Nephron (organoid): ENCODE measurements at regions not wholly inside any gene's neighbourhood (a gene's known extent, or its start where the extent isn't known, plus 50 kb on each side); places are given as distances from the start of the nearest gene placed in this dataset.

Experiments
- H3K27ac Mint-ChIP-seq, 3 experiments: 2 replicates each; pipeline ENCODE4 v1.8.0; 2020; ENCODE audit warnings: mixed read lengths in 3 of 3, mild to moderate bottlenecking in 2 of 3, moderate library complexity in 1 of 3
- H3K27me3 Mint-ChIP-seq: 2 replicates; pipeline ENCODE4 v1.8.0; 2021; ENCODE audit warnings: low read depth, mild to moderate bottlenecking, moderate library complexity, mixed read lengths
- H3K36me3 Mint-ChIP-seq: 2 replicates; pipeline ENCODE4 v1.8.0; 2020; ENCODE audit warnings: low read depth, mixed read lengths
- H3K4me1 Mint-ChIP-seq: 2 replicates; pipeline ENCODE4 v1.8.0; 2020; ENCODE audit warnings: mixed read lengths
- H3K4me3 Mint-ChIP-seq, 3 experiments: 2 replicates each; pipeline ENCODE4 v1.8.0; 2020; ENCODE audit warnings: mild to moderate bottlenecking in 3 of 3, mixed read lengths in 3 of 3, moderate library complexity in 2 of 3
- H3K9me3 Mint-ChIP-seq: 2 replicates; pipeline ENCODE4 v1.8.0; 2020; ENCODE audit warnings: mixed read lengths
- TF ChIP-seq, protein P1 (sequence below), 3 experiments: fragments of 200-600 bp; sonication (generic); IDR thresholded peaks; one replicate each; pipeline ENCODE4 v1.5.0; 2021; ENCODE audit warnings: antibody characterized with exemption in 3 of 3; ENCODE audit not compliant: unreplicated experiment in 3 of 3

DNA sequence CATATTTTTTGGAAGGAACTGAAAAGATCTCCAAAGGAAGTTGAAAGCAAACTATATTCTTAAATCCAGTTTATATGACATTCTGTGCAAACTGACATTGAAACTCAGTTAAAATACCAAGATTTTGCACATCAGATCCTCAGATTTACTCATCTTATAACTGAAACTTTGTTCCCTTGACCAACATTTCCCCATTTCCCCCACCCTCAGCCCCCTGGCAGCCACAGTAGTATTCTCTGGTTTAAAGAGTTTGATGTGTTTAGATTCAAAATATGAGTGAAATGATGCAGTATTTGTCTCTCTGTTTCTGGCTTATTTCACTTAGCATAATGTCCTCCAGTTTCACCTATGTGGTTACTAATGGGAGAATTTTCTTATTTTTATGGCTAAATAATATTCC, 99.2 kb upstream of the ITGA4 start:
- H3K4me1 Mint-ChIP-seq: no peaks in the 10 kb centered on the region
- no peaks in the 10 kb centered on the region for H3K9me3 Mint-ChIP-seq
- no peaks in the 10 kb centered on the region for H3K27me3 Mint-ChIP-seq
- TF ChIP-seq, protein P1, sequence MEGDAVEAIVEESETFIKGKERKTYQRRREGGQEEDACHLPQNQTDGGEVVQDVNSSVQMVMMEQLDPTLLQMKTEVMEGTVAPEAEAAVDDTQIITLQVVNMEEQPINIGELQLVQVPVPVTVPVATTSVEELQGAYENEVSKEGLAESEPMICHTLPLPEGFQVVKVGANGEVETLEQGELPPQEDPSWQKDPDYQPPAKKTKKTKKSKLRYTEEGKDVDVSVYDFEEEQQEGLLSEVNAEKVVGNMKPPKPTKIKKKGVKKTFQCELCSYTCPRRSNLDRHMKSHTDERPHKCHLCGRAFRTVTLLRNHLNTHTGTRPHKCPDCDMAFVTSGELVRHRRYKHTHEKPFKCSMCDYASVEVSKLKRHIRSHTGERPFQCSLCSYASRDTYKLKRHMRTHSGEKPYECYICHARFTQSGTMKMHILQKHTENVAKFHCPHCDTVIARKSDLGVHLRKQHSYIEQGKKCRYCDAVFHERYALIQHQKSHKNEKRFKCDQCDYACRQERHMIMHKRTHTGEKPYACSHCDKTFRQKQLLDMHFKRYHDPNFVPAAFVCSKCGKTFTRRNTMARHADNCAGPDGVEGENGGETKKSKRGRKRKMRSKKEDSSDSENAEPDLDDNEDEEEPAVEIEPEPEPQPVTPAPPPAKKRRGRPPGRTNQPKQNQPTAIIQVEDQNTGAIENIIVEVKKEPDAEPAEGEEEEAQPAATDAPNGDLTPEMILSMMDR (IDR thresholded peaks at IDR 0.05; ENCODE audit: unreplicated experiment in 3 of 3): no peak
- no peak overlapping the region for H3K4me3 Mint-ChIP-seq
- H3K27ac Mint-ChIP-seq: no peak overlapping the region
- no peaks in the 10 kb centered on the region for H3K36me3 Mint-ChIP-seq

DNA sequence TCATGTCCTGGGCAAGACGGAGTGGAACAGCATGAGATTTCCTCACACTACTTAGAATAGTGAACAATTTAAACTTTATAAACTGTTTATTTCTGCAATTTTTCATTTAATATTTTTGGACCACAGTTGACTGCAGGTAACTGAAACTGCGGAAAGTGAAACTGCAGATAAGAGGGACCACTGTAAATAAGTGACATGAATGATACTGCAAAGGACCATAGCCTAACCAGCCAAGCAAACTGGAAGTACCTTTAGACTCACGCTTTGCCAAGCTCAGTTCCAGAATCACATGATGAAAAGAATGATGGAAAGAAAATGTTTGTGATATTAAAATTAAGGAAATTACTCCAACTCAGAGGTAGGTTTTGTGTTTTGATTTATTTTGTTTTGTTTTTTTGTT, 94.6 kb upstream of the ITGA4 start:
- Mint-ChIP-seq H3K4me3 (no peak overlapping the region), H3K4me1 (no peaks in the 10 kb centered on the region), H3K27me3 (no peaks in the 10 kb centered on the region), H3K27ac (no peak overlapping the region), H3K9me3 (no peaks in the 10 kb centered on the region), H3K36me3 (no peaks in the 10 kb centered on the region)
- TF ChIP-seq, protein P1 (IDR thresholded peaks at IDR 0.05; ENCODE audit: unreplicated experiment in 3 of 3): no peak

DNA sequence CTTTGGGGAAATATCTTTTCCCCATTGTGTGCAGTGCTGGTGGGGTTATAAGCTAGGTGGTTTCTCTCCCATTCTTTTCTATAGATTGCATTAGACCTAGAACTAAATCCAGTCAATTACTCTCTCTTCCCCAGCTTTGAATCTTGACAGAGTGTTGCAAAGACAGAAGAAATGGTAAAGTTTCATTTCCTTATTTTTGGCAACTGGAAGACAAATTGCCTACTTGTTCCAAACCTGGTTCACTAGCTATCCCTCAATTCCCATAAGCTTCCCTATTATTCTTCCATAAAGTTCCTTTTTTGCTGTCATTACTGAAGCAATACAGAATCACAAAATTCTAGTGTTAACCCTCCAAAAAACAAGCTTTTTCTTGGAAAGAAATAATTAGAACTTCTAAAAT, 94.0 kb upstream of the ITGA4 start:
- H3K4me3 Mint-ChIP-seq: no peak overlapping the region
- H3K27ac Mint-ChIP-seq: no peak overlapping the region
- H3K36me3 Mint-ChIP-seq: no peaks in the 10 kb centered on the region
- H3K4me1 Mint-ChIP-seq: no peaks in the 10 kb centered on the region
- H3K9me3 Mint-ChIP-seq: no peaks in the 10 kb centered on the region
- TF ChIP-seq, protein P1 (IDR thresholded peaks at IDR 0.05; ENCODE audit: unreplicated experiment in 3 of 3): no peak
- no peaks in the 10 kb centered on the region for H3K27me3 Mint-ChIP-seq

DNA sequence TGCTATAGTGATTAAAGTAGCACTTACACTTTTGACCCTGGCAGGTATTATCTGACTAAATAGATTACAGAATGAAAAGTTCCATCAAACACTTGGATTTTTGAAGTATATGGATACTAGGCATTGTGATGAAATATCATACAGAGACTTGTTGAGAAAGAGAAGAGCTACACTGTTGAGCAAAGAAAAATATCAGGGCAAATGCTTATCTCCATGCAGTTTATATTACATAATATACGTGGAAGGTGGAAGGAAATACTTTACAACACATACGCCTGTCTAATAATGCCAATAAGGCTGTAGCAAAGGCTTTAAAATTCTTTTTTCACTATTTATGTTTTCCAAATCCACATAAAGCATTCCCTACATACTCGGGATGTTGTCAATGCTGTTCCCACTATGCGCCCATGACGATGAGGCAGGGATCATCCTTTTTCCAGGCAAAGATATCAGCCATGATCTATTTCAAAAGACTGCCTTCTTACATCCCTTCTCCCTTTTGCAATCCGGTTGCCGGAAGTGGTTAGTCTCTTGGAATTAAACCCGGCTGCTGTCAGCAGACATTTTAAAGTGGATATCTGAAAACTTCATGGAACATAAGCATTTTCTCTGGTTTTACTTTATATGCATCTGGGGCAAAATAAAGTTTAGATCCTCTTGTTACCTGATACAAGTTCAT, 92.6 kb upstream of the ITGA4 start:
- no peaks in the 10 kb centered on the region for H3K36me3 Mint-ChIP-seq
- H3K27me3 Mint-ChIP-seq: no peaks in the 10 kb centered on the region
- no peak overlapping the region for H3K4me3 Mint-ChIP-seq
- H3K4me1 Mint-ChIP-seq: peaks cover 2% of the 10 kb centered on the region
- H3K27ac Mint-ChIP-seq: no peak overlapping the region
- TF ChIP-seq, protein P1 (IDR thresholded peaks at IDR 0.05; ENCODE audit: unreplicated experiment in 3 of 3): no peak
- H3K9me3 Mint-ChIP-seq: no peaks in the 10 kb centered on the region

DNA sequence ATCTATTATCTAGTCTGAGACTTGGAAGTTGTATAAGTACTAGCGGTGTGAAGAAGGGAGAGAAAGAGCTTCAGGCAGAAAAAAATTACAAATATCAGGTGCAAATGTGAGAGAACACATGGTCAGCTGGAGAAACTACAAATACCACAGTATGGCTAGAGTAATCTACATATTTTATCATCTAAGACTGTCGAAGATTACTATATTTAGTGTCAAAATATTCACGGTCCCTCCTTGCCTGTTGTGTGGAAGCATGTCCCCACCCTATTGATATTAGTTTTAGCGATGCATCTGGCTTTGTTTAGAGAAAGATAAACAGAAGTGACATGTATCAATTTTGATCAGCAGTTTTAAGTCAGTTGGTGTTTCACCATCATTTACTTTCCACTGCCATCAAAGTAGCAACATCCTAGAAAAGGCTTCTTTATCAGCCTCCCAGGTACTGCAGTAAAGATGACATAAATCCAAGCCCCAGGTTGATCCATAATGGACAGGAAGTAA, 90.5 kb upstream of the ITGA4 start:
- no peaks in the 10 kb centered on the region for H3K27me3 Mint-ChIP-seq
- no peaks in the 10 kb centered on the region for H3K9me3 Mint-ChIP-seq
- no peak overlapping the region for H3K27ac Mint-ChIP-seq
- peaks cover 14% of the 10 kb centered on the region for H3K4me1 Mint-ChIP-seq
- TF ChIP-seq, protein P1 (IDR thresholded peaks at IDR 0.05; ENCODE audit: unreplicated experiment in 3 of 3): no peak
- H3K4me3 Mint-ChIP-seq: no peak overlapping the region
- H3K36me3 Mint-ChIP-seq: no peaks in the 10 kb centered on the region

DNA sequence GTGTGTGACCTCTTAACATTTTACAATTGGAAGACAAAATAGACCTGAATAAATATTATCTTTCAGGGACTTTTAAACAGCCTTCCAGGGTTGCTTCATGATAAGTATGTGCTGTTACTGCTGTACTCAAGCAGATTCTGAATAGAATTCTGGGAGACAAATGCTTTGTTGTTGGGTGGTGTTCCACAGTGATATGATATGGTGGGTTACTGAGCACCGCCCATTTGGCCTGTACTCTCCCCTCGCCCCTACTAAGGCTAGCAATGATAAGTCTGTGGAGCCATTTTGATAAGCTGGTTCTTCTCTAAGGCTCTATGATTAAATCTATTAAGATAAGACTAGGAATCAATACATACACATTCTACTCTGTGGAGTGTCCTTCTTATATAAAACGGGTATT, 89.8 kb upstream of the ITGA4 start:
- H3K9me3 Mint-ChIP-seq: no peaks in the 10 kb centered on the region
- no peak overlapping the region for H3K4me3 Mint-ChIP-seq
- no peak overlapping the region for H3K27ac Mint-ChIP-seq
- TF ChIP-seq, protein P1 (IDR thresholded peaks at IDR 0.05; ENCODE audit: unreplicated experiment in 3 of 3): no peak
- no peaks in the 10 kb centered on the region for H3K27me3 Mint-ChIP-seq
- peaks cover 21% of the 10 kb centered on the region for H3K4me1 Mint-ChIP-seq
- no peaks in the 10 kb centered on the region for H3K36me3 Mint-ChIP-seq
